CD14-positive monocyte (primary cell): ENCODE measurements at regions not wholly inside any gene's neighbourhood (a gene's known extent, or its start where the extent isn't known, plus 50 kb on each side); places are given as distances from the start of the nearest gene placed in this dataset.

Experiments
- DNase-seq, 3 donors: peaks; one replicate each; pipeline ENCODE4 v3.0.0-alpha.2; 2011 to 2022
- H2AFZ ChIP-seq: 2 replicates; pipeline ENCODE4 v1.6.0; 2012; ENCODE audit warnings: mild to moderate bottlenecking, low read depth, low read length, inconsistent platforms; ENCODE audit not compliant: insufficient read depth, poor library complexity, severe bottlenecking
- H3K27ac ChIP-seq, 2 donors: 1 replicate in 1 of 2; 2 replicates in 1 of 2; pipeline ENCODE4 v1.5.1; 2012 to 2013; ENCODE audit warnings: low read length in 2 of 2, control low read depth in 1 of 2, inconsistent platforms in 1 of 2, low read depth in 1 of 2, mild to moderate bottlenecking in 1 of 2
- H3K27me3 ChIP-seq, 2 donors: one replicate each; pipeline versions ENCODE4 v1.6.0 to v1.6.1; 2011 to 2013; ENCODE audit warnings: low read length in 2 of 2; ENCODE audit not compliant: control insufficient read depth in 2 of 2, insufficient read depth in 2 of 2
- H3K36me3 ChIP-seq, 2 donors: replicated peaks in 1 of 2; 1 replicate in 1 of 2; 2 replicates in 1 of 2; pipeline versions ENCODE4 v1.5.1 to v1.6.1; 2012 to 2013; ENCODE audit warnings: low read length in 2 of 2, control low read depth in 1 of 2, inconsistent platforms in 1 of 2, mild to moderate bottlenecking in 1 of 2; ENCODE audit not compliant: insufficient read depth in 2 of 2, control insufficient read depth in 1 of 2
- H3K4me1 ChIP-seq, 2 donors: 1 replicate in 1 of 2; 2 replicates in 1 of 2; pipeline versions ENCODE4 v1.5.1 to v1.6.1; 2012 to 2013; ENCODE audit warnings: low read length in 2 of 2, control low read depth in 1 of 2, inconsistent platforms in 1 of 2, mild to moderate bottlenecking in 1 of 2, moderate library complexity in 1 of 2; ENCODE audit not compliant: insufficient read depth in 2 of 2, control insufficient read depth in 1 of 2
- H3K4me2 ChIP-seq: replicated peaks from 2 replicates; pipeline ENCODE3; 2012; ENCODE audit warnings: low read length, moderate library complexity, mild to moderate bottlenecking; ENCODE audit not compliant: poor library complexity, severe bottlenecking; ENCODE audit errors: extremely low read depth
- H3K4me3 ChIP-seq, 3 experiments: fragments of 200-600 bp in 1 of 3; sonication (generic) in 1 of 3; replicated peaks in 1 of 3; 1 replicate in 2 of 3; 2 replicates in 1 of 3; pipeline ENCODE4 v1.5.1; 2011 to 2013; ENCODE audit warnings: low read length in 3 of 3, mild to moderate bottlenecking in 3 of 3, control low read depth in 2 of 3, low read depth in 2 of 3, inconsistent platforms in 1 of 3, moderate library complexity in 1 of 3
- H3K79me2 ChIP-seq: 2 replicates; pipeline ENCODE4 v1.6.0; 2012; ENCODE audit warnings: mild to moderate bottlenecking, control low read depth, inconsistent platforms, low read length, moderate library complexity; ENCODE audit not compliant: insufficient read depth
- H3K9ac ChIP-seq: 2 replicates; pipeline ENCODE4 v1.6.0; 2017; ENCODE audit warnings: low read length, mild to moderate bottlenecking; ENCODE audit not compliant: insufficient read depth, poor library complexity, severe bottlenecking
- H3K9me3 ChIP-seq, 2 donors: replicated peaks in 1 of 2; 1 replicate in 1 of 2; 2 replicates in 1 of 2; pipeline versions ENCODE4 v1.5.1 to v1.6.1; 2012 to 2013; ENCODE audit warnings: low read length in 2 of 2, control low read depth in 1 of 2; ENCODE audit not compliant: control insufficient read depth in 1 of 2, insufficient read depth in 1 of 2
- H4K20me1 ChIP-seq: 2 replicates; pipeline ENCODE4 v1.6.0; 2012; ENCODE audit warnings: mild to moderate bottlenecking, low read length, control low read depth, moderate library complexity; ENCODE audit not compliant: insufficient read depth
- H3K27ac Mint-ChIP-seq, 7 donors: one replicate each; pipeline ENCODE4 v1.8.0; 2020; ENCODE audit warnings: mild to moderate bottlenecking in 7 of 7, mixed read lengths in 7 of 7, moderate library complexity in 6 of 7, inconsistent platforms in 2 of 7
- H3K27me3 Mint-ChIP-seq, 3 donors: one replicate each; pipeline ENCODE4 v1.8.0; 2021 to 2022; ENCODE audit warnings: low read depth in 3 of 3, mild to moderate bottlenecking in 3 of 3, mixed read lengths in 3 of 3, moderate library complexity in 3 of 3, inconsistent platforms in 1 of 3
- H3K36me3 Mint-ChIP-seq, 2 donors: one replicate each; pipeline ENCODE4 v1.8.0; 2020; ENCODE audit warnings: mixed read lengths in 2 of 2, inconsistent platforms in 1 of 2, mild to moderate bottlenecking in 1 of 2
- H3K4me1 Mint-ChIP-seq: one replicate; pipeline ENCODE4 v1.8.0; 2020; ENCODE audit warnings: mild to moderate bottlenecking, mixed read lengths
- H3K4me3 Mint-ChIP-seq, 2 donors: one replicate each; pipeline ENCODE4 v1.8.0; 2020; ENCODE audit warnings: mild to moderate bottlenecking in 2 of 2, mixed read lengths in 2 of 2, moderate library complexity in 1 of 2
- H3K9me3 Mint-ChIP-seq, 7 donors: one replicate each; pipeline ENCODE4 v1.8.0; 2020 to 2022; ENCODE audit warnings: mixed read lengths in 7 of 7, mild to moderate bottlenecking in 6 of 7, moderate library complexity in 6 of 7, inconsistent platforms in 2 of 7
- WGBS: methylation state at CpG from one replicate; pipeline ENCODE4 v1.1.5; 2013; ENCODE audit warnings: missing lambda C conversion rate; ENCODE audit not compliant: insufficient coverage; 5-methylcytosine and 5-hydroxymethylcytosine counted together
- intact Hi-C, 2 donors: fragments of 100-400 bp; cut with micrococcal nuclease; formaldehyde crosslinking; loops; one replicate each; pipeline versions ENCODE4 v1.15.0 to v1.15.1; 2023
- TF ChIP-seq, protein P1 (sequence below): fragments of 200-600 bp; IDR thresholded peaks from one replicate; pipeline ENCODE4 v1.8.0; 2022; ENCODE audit warnings: antibody characterized with exemption, mild to moderate bottlenecking

DNA sequence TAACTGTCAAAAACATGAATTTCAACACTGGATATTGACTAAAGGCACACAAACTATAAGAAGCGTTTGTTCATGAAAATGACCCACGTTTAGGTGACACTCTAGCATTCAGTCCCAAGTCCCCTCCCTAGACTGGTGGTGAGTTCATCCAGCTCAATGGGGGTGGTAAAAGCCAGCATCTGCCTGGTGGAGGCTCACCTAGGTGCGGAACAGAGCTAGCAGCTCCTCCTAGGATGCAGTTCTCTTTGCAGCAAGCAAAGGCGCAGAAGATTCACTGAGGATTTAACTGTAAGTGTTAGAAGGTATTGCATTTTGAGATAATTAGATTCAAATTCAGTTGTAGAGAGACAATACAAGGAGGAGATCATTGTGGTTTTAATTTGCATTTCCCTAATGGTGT lies 87.6 kb downstream of the VSTM2A start:
- Histone ChIP-seq H3K4me1 (no peaks in the 10 kb centered on the region), H3K4me3 (no peak overlapping the region), H3K27me3 (no peaks in the 10 kb centered on the region), H3K4me2 (no peak overlapping the region), H3K9me3 (peaks cover 2 to 4% of the 10 kb centered on the region in 2 donors), H3K79me2 (no peaks in the 10 kb centered on the region), H4K20me1 (no peaks in the 10 kb centered on the region), H3K36me3 (no peaks in the 10 kb centered on the region), H3K9ac (no peak overlapping the region), H3K27ac (no peak overlapping the region), H2AFZ (no peak overlapping the region)
- WGBS = no CpG with 5 or more reads among the region's 4 CpGs
- Mint-ChIP-seq H3K4me1 (no peaks in the 10 kb centered on the region), H3K27ac (no peak overlapping the region), H3K36me3 (no peaks in the 10 kb centered on the region), H3K27me3 (no peaks in the 10 kb centered on the region), H3K9me3 (peaks cover 2 to 16% (median 5%) of the 10 kb centered on the region in 7 donors), H3K4me3 (no peak overlapping the region)
- TF ChIP-seq, protein P1, sequence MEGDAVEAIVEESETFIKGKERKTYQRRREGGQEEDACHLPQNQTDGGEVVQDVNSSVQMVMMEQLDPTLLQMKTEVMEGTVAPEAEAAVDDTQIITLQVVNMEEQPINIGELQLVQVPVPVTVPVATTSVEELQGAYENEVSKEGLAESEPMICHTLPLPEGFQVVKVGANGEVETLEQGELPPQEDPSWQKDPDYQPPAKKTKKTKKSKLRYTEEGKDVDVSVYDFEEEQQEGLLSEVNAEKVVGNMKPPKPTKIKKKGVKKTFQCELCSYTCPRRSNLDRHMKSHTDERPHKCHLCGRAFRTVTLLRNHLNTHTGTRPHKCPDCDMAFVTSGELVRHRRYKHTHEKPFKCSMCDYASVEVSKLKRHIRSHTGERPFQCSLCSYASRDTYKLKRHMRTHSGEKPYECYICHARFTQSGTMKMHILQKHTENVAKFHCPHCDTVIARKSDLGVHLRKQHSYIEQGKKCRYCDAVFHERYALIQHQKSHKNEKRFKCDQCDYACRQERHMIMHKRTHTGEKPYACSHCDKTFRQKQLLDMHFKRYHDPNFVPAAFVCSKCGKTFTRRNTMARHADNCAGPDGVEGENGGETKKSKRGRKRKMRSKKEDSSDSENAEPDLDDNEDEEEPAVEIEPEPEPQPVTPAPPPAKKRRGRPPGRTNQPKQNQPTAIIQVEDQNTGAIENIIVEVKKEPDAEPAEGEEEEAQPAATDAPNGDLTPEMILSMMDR = no peak
- intact Hi-C loops = no loop called here
- no peak for DNase-seq

- Histone ChIP-seq H3K79me2 (no peaks in the 10 kb centered on the region), H3K4me3 (no peak overlapping the region), H4K20me1 (no peaks in the 10 kb centered on the region), H2AFZ (no peak overlapping the region), H3K36me3 (no peaks in the 10 kb centered on the region), H3K4me1 (no peaks in the 10 kb centered on the region), H3K9me3 (peaks cover 4 to 7% of the 10 kb centered on the region in 2 donors), H3K27ac (no peak overlapping the region), H3K9ac (no peak overlapping the region), H3K4me2 (no peak overlapping the region), H3K27me3 (no peaks in the 10 kb centered on the region)
- Mint-ChIP-seq H3K27ac (no peak overlapping the region), H3K27me3 (peaks cover 0 to 5% (median 0%) of the 10 kb centered on the region in 3 donors), H3K36me3 (no peaks in the 10 kb centered on the region), H3K9me3 (peaks cover 0 to 10% (median 3%) of the 10 kb centered on the region in 7 donors), H3K4me3 (no peak overlapping the region), H3K4me1 (no peaks in the 10 kb centered on the region)
- DNase-seq = no peak
- TF ChIP-seq, protein P1 = no peak
- intact Hi-C loops = no loop called here
- WGBS = 91% methylated on average over 1 of the region's 3 CpGs
Measured at GRCh38 chr7:54622696-54623309, 80.6 kb downstream of the VSTM2A start.
